ENCODE measurements at regions not wholly inside any gene's neighbourhood (a gene's known extent, or its start where the extent isn't known, plus 50 kb on each side); places are given as distances from the start of the nearest gene placed in this dataset.
"Not testable (repeated sequence)": the region's sequence is repeated elsewhere in the genome, so short reads cannot be mapped to it uniquely, and the experiment has no call there.

DNA sequence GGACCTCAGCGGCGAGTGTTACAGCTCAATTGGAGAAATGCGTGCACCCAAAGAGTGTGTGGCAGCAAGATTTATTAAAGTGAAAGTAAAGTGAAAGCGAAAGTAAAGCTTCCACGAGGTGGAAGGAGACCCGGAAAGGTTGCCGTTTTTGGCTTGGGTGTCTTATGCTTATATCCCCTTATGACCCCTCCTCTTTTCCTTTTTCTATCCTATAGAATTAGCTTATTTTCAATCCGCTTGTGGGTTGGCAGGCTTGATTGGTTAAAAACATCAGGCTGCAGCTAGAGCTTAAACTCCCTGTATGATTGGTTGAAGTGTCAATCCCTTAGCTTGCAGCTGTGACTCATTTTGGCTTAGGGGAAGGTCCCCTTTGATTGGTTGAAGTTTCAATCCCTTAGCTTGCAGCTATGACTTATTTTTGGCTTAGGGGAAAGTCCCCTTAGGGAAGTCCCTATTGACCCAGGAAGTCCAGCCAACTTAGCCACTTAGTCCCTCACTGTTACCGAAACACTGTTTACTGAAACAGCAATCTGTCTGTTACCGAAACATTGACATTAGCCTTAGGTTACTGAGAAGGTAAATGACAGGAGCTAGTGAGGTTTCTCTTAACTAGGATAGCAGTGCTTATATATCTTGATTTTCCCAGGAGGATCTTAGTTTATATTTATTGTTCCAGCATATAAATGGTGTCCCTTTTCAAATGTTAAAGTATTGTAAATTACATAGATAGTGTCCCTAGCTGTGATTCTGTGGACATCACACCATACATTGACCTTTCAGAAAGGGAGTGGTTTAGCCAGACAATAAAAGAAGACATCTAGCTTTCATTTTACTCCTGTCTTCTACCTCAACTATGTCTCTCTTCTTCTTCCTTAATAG lies 575.8 kb downstream of the DACH1 start:
- peak overlapping the region in 2 of 3 donors; percentile 3 to 49 for H3K4me3 ChIP-seq (ENCODE audit: low read depth in 1 of 3, low read length in 3 of 3)
- peak overlapping the region in 2 of 3 donors; percentile 57 to 82 for H3K27ac ChIP-seq (ENCODE audit: low read depth in 1 of 3, low read length in 2 of 3)
- H3K36me3 ChIP-seq (ENCODE audit: control insufficient read depth in 3 of 3, insufficient read depth in 2 of 3, low read depth in 1 of 3, low read length in 3 of 3), result no peaks in the 10 kb centered on the region
- DNase-seq, result peak; percentile 16 to 85
- H3K9me3 ChIP-seq (ENCODE audit: control insufficient read depth in 2 of 2, insufficient read depth in 1 of 2, low read depth in 1 of 2, low read length in 1 of 2), result no peaks in the 10 kb centered on the region
- no peaks in the 10 kb centered on the region for H3K27me3 ChIP-seq (ENCODE audit: control insufficient read depth in 3 of 3, insufficient read depth in 3 of 3, low read length in 3 of 3)
- FAIRE-seq, result peak; percentile 68
- H3K4me1 ChIP-seq (ENCODE audit: control insufficient read depth in 3 of 3, insufficient read depth in 2 of 3, low read depth in 1 of 3, low read length in 2 of 3), result peaks cover 0 to 5% (median 0%) of the 10 kb centered on the region in 3 donors
- 18 to 39% (median 21%) methylated on average over 10 of the region's 10 CpGs for WGBS, 3 donors

- H3K27ac ChIP-seq (ENCODE audit: low read depth in 1 of 3, low read length in 2 of 3), result peak overlapping the region in 1 of 3 donors; percentile 3
- H3K4me3 ChIP-seq (ENCODE audit: low read depth in 1 of 3, low read length in 3 of 3); H3K4me1 ChIP-seq (ENCODE audit: control insufficient read depth in 3 of 3, insufficient read depth in 2 of 3, low read depth in 1 of 3, low read length in 2 of 3); H3K36me3 ChIP-seq (ENCODE audit: control insufficient read depth in 3 of 3, insufficient read depth in 2 of 3, low read depth in 1 of 3, low read length in 3 of 3); FAIRE-seq; H3K27me3 ChIP-seq (ENCODE audit: control insufficient read depth in 3 of 3, insufficient read depth in 3 of 3, low read length in 3 of 3); DNase-seq; H3K9me3 ChIP-seq (ENCODE audit: control insufficient read depth in 2 of 2, insufficient read depth in 1 of 2, low read depth in 1 of 2, low read length in 1 of 2): not testable (repeated sequence)
- 81 to 93% (median 88%) methylated on average over 3 of the region's 3 CpGs for WGBS, 3 donors
These were observed 577.0 kb downstream of the DACH1 start for GRCh38 chr13:71289980-71290379.

- no peaks in the 10 kb centered on the region for H3K4me1 ChIP-seq (ENCODE audit: control insufficient read depth in 3 of 3, insufficient read depth in 2 of 3, low read depth in 1 of 3, low read length in 2 of 3)
- H3K36me3 ChIP-seq (ENCODE audit: control insufficient read depth in 3 of 3, insufficient read depth in 2 of 3, low read depth in 1 of 3, low read length in 3 of 3), result no peaks in the 10 kb centered on the region
- WGBS, 3 donors, result 87 to 92% (median 90%) methylated on average over 1 of the region's 1 CpG
- no peak overlapping the region for H3K27ac ChIP-seq (ENCODE audit: low read depth in 1 of 3, low read length in 2 of 3)
- DNase-seq, result no peak
- H3K9me3 ChIP-seq (ENCODE audit: control insufficient read depth in 2 of 2, insufficient read depth in 1 of 2, low read depth in 1 of 2, low read length in 1 of 2), result no peaks in the 10 kb centered on the region
- no peaks in the 10 kb centered on the region for H3K27me3 ChIP-seq (ENCODE audit: control insufficient read depth in 3 of 3, insufficient read depth in 3 of 3, low read length in 3 of 3)
- no peak for FAIRE-seq
- H3K4me3 ChIP-seq (ENCODE audit: low read depth in 1 of 3, low read length in 3 of 3), result no peak overlapping the region
These were observed 581.3 kb downstream of the DACH1 start for GRCh38 chr13:71285700-71286099.

- 46 to 74% (median 49%) methylated on average over 2 of the region's 2 CpGs for WGBS, 3 donors
These were observed 588.5 kb downstream of the DACH1 start for GRCh38 chr13:71278512-71278911.

DNA sequence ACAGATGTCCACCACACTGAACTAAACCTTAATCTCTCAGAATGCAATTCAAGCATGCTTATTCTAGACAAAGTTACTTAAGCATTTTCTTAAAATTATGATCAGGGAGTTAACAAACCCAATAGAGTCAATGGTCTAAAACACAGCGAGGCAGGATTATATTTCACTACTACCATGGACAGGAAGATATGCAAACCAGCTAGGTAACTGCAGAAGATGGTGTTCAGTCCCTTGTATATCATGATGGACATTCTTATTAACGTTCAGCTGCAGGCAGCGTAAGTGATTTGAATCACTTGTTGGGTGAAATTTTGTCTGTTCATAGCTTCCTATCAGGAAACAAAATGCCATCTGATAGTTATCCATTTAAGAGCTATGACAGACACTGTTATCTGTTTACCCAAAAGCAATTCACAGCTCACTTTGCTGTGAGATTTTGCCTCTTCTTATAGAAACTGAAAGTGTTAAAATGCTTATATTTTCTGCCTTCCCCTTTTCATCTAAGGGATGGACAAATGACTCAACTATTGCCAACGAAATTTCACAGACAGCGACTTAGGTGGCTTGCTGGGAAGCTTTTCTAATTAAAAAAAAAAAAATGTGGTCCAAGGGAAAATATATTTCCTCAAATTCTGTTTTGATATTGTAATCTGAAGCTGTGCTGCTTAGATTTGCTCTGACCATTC lies 591.9 kb downstream of the DACH1 start:
- DNase-seq (no peak), FAIRE-seq (no peak)
- Histone ChIP-seq H3K36me3 (ENCODE audit: control insufficient read depth in 3 of 3, insufficient read depth in 2 of 3, low read depth in 1 of 3, low read length in 3 of 3) (no peaks in the 10 kb centered on the region), H3K27ac (ENCODE audit: low read depth in 1 of 3, low read length in 2 of 3) (no peak overlapping the region), H3K9me3 (ENCODE audit: control insufficient read depth in 2 of 2, insufficient read depth in 1 of 2, low read depth in 1 of 2, low read length in 1 of 2) (no peaks in the 10 kb centered on the region), H3K4me1 (ENCODE audit: control insufficient read depth in 3 of 3, insufficient read depth in 2 of 3, low read depth in 1 of 3, low read length in 2 of 3) (no peaks in the 10 kb centered on the region), H3K27me3 (ENCODE audit: control insufficient read depth in 3 of 3, insufficient read depth in 3 of 3, low read length in 3 of 3) (no peaks in the 10 kb centered on the region), H3K4me3 (ENCODE audit: low read depth in 1 of 3, low read length in 3 of 3) (no peak overlapping the region)
- 61 to 68% (median 64%) methylated on average over 5 of the region's 5 CpGs for WGBS, 3 donors

More at GRCh38 chr13:71278512-71278911, 588.5 kb downstream of the DACH1 start:
- no peaks in the 10 kb centered on the region for H3K9me3 ChIP-seq (ENCODE audit: control insufficient read depth in 2 of 2, insufficient read depth in 1 of 2, low read depth in 1 of 2, low read length in 1 of 2)
- DNase-seq, result no peak
- H3K27ac ChIP-seq (ENCODE audit: low read depth in 1 of 3, low read length in 2 of 3), result no peak overlapping the region
- H3K4me3 ChIP-seq (ENCODE audit: low read depth in 1 of 3, low read length in 3 of 3), result no peak overlapping the region
- FAIRE-seq, result no peak
- no peaks in the 10 kb centered on the region for H3K36me3 ChIP-seq (ENCODE audit: control insufficient read depth in 3 of 3, insufficient read depth in 2 of 3, low read depth in 1 of 3, low read length in 3 of 3)
- no peaks in the 10 kb centered on the region for H3K27me3 ChIP-seq (ENCODE audit: control insufficient read depth in 3 of 3, insufficient read depth in 3 of 3, low read length in 3 of 3)
- H3K4me1 ChIP-seq (ENCODE audit: control insufficient read depth in 3 of 3, insufficient read depth in 2 of 3, low read depth in 1 of 3, low read length in 2 of 3), result no peaks in the 10 kb centered on the region

GRCh38 chr13:71261256-71261655 lies 605.7 kb downstream of the DACH1 start:
- Histone ChIP-seq H3K4me3 (ENCODE audit: low read depth in 1 of 3, low read length in 3 of 3) (no peak overlapping the region), H3K27me3 (ENCODE audit: control insufficient read depth in 3 of 3, insufficient read depth in 3 of 3, low read length in 3 of 3) (no peaks in the 10 kb centered on the region), H3K4me1 (ENCODE audit: control insufficient read depth in 3 of 3, insufficient read depth in 2 of 3, low read depth in 1 of 3, low read length in 2 of 3) (no peaks in the 10 kb centered on the region), H3K27ac (ENCODE audit: low read depth in 1 of 3, low read length in 2 of 3) (no peak overlapping the region), H3K9me3 (ENCODE audit: control insufficient read depth in 2 of 2, insufficient read depth in 1 of 2, low read depth in 1 of 2, low read length in 1 of 2) (no peaks in the 10 kb centered on the region), H3K36me3 (ENCODE audit: control insufficient read depth in 3 of 3, insufficient read depth in 2 of 3, low read depth in 1 of 3, low read length in 3 of 3) (no peaks in the 10 kb centered on the region)
- no peak for DNase-seq
- WGBS, 3 donors, result 77 to 85% (median 81%) methylated on average over 1 of the region's 1 CpG
- no peak for FAIRE-seq

DNA sequence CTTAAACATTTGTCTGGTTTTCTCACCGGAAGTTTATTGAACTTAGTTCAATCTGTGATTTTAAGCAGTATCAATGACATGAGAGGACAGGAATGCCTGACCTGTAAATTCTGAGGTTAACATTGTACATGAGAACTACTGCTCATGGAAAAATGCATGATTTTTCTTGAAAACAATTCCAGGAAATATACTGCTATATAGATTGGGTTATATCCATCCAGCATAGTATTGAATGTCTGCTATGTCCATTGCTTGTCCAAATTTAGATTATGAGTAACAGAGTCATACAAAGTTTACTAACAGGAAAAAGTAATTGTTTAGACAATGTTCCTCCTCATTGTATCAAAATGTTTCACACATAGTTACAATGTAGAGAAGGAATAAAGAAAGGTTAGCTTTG lies 606.8 kb downstream of the DACH1 start:
- Histone ChIP-seq H3K36me3 (ENCODE audit: control insufficient read depth in 3 of 3, insufficient read depth in 2 of 3, low read depth in 1 of 3, low read length in 3 of 3) (no peaks in the 10 kb centered on the region), H3K4me1 (ENCODE audit: control insufficient read depth in 3 of 3, insufficient read depth in 2 of 3, low read depth in 1 of 3, low read length in 2 of 3) (no peaks in the 10 kb centered on the region), H3K4me3 (ENCODE audit: low read depth in 1 of 3, low read length in 3 of 3) (no peak overlapping the region), H3K27me3 (ENCODE audit: control insufficient read depth in 3 of 3, insufficient read depth in 3 of 3, low read length in 3 of 3) (no peaks in the 10 kb centered on the region), H3K9me3 (ENCODE audit: control insufficient read depth in 2 of 2, insufficient read depth in 1 of 2, low read depth in 1 of 2, low read length in 1 of 2) (no peaks in the 10 kb centered on the region), H3K27ac (ENCODE audit: low read depth in 1 of 3, low read length in 2 of 3) (no peak overlapping the region)
- WGBS, 3 donors, result 78 to 89% (median 88%) methylated on average over 1 of the region's 1 CpG
- no peak for DNase-seq
- FAIRE-seq, result no peak

DNA sequence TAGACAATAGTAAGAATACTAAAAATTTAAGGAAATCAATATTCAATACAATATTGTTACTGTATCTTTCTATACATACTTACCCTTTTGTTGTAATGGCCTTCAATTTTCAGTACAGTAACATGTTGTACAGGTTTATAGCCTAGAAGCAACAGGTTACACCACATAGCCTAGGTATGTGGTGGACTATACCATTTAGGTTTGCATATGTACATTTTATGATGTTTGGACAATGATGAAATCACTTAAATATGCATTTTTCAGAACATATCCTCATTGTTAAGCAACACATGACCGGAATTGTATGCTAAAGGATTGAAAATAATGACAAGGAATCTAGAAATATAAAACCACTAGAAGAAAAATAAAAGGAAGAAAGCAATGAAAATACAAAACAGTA lies 611.4 kb downstream of the DACH1 start:
- Histone ChIP-seq H3K4me1 (ENCODE audit: control insufficient read depth in 3 of 3, insufficient read depth in 2 of 3, low read depth in 1 of 3, low read length in 2 of 3) (no peaks in the 10 kb centered on the region), H3K4me3 (ENCODE audit: low read depth in 1 of 3, low read length in 3 of 3) (no peak overlapping the region), H3K36me3 (ENCODE audit: control insufficient read depth in 3 of 3, insufficient read depth in 2 of 3, low read depth in 1 of 3, low read length in 3 of 3) (no peaks in the 10 kb centered on the region), H3K9me3 (ENCODE audit: control insufficient read depth in 2 of 2, insufficient read depth in 1 of 2, low read depth in 1 of 2, low read length in 1 of 2) (no peaks in the 10 kb centered on the region), H3K27me3 (ENCODE audit: control insufficient read depth in 3 of 3, insufficient read depth in 3 of 3, low read length in 3 of 3) (no peaks in the 10 kb centered on the region), H3K27ac (ENCODE audit: low read depth in 1 of 3, low read length in 2 of 3) (no peak overlapping the region)
- DNase-seq, result no peak
- 77 to 88% (median 78%) methylated on average over 1 of the region's 1 CpG for WGBS, 3 donors
- no peak for FAIRE-seq
